ENCODE measurements at regions not wholly inside any gene's neighbourhood (a gene's known extent, or its start where the extent isn't known, plus 50 kb on each side); places are given as distances from the start of the nearest gene placed in this dataset.

DNA sequence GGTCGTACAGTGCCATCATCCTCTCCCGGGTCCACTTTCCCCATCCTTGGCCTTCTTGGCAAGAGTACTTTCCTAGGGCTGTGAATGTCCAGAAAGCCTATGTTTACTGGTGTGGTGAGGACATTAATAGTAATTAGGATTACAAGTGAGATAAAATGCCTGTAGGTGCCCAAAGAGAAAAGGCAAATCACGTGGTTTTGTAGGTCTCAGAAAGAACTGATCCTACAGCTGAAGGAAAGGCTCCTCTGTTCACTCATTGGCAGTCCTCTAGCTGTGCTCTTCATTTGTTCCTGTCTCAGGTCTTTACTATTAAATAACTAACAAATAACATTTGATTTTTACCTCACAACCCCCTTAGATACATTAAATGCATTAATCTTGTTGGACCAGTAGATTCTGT, 220.1 kb upstream of the CBLB start:
- Histone ChIP-seq H3K27ac (no peak overlapping the region), H3K4me3 (no peak overlapping the region), H3K4me1 (no peaks in the 10 kb centered on the region), H3K27me3 (no peaks in the 10 kb centered on the region), H3K9me3 (no peaks in the 10 kb centered on the region), H3K36me3 (replicated peaks in 1 of 2; ENCODE audit: insufficient read depth in 1 of 2, low read depth in 2 of 2) (no peaks in the 10 kb centered on the region)
- intact Hi-C loops (cut with DNase I), result no loop called here
- 68 to 72% methylated on average over 3 of the region's 3 CpGs for WGBS, 2 donors
- ATAC-seq, result no peak
- TF ChIP-seq, protein P1, sequence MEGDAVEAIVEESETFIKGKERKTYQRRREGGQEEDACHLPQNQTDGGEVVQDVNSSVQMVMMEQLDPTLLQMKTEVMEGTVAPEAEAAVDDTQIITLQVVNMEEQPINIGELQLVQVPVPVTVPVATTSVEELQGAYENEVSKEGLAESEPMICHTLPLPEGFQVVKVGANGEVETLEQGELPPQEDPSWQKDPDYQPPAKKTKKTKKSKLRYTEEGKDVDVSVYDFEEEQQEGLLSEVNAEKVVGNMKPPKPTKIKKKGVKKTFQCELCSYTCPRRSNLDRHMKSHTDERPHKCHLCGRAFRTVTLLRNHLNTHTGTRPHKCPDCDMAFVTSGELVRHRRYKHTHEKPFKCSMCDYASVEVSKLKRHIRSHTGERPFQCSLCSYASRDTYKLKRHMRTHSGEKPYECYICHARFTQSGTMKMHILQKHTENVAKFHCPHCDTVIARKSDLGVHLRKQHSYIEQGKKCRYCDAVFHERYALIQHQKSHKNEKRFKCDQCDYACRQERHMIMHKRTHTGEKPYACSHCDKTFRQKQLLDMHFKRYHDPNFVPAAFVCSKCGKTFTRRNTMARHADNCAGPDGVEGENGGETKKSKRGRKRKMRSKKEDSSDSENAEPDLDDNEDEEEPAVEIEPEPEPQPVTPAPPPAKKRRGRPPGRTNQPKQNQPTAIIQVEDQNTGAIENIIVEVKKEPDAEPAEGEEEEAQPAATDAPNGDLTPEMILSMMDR (IDR thresholded peaks at IDR 0.05), result no peak
- no peak for TF ChIP-seq POLR2A (IDR thresholded peaks at IDR 0.05)
- no peak for DNase-seq

DNA sequence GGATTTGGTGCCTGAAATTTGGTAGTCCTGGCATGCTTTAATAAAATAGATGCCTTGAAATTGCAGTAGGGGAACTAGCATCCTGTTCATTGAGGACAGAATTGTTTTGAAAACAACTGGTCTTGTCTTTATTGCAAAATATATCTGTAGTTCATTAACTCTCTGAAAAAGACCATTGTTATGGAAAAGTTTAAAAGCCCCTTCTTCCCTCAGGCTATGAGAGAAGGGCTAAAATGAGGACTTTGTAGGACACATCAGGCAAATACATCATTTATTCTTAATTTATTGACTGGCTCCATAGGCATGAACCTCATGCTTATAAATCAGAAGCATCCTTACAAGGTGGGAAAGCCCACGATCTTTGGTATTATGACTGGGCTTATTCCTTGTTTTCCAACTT, 221.0 kb upstream of the CBLB start:
- Histone ChIP-seq H3K36me3 (replicated peaks in 1 of 2; ENCODE audit: insufficient read depth in 1 of 2, low read depth in 2 of 2) (no peaks in the 10 kb centered on the region), H3K4me1 (no peaks in the 10 kb centered on the region), H3K27me3 (no peaks in the 10 kb centered on the region), H3K9me3 (no peaks in the 10 kb centered on the region), H3K4me3 (no peak overlapping the region), H3K27ac (no peak overlapping the region)
- TF ChIP-seq POLR2A (IDR thresholded peaks at IDR 0.05), result no peak
- ATAC-seq, result no peak
- DNase-seq, result no peak
- WGBS, 2 donors, result 71 to 76% methylated on average over 1 of the region's 1 CpG
- intact Hi-C loops (cut with DNase I), result no loop called here

DNA sequence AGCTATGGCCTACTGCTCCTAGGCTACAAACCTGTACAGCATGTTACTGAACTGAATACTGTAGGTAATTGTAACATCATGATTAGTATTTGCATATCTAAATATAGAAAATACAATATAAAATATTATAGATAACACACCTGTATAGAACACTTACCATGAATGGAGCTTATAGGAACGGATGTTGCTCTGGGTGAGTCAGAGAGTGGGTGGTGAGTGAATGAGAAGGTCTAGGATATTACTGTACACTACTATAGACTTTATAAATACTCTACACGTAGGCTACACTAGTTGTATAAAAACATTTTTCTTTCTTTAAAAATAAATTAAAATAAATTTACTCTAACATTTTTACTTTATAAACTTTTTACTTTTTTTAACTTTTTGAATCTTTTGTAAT, 224.0 kb upstream of the CBLB start:
- DNase-seq, result no peak
- 53 to 58% methylated on average over 2 of the region's 2 CpGs for WGBS, 2 donors
- no peak overlapping the region for H3K4me3 ChIP-seq
- ATAC-seq, result no peak
- H3K27ac ChIP-seq, result no peak overlapping the region
- no peaks in the 10 kb centered on the region for H3K27me3 ChIP-seq
- H3K9me3 ChIP-seq, result no peaks in the 10 kb centered on the region
- H3K4me1 ChIP-seq, result no peaks in the 10 kb centered on the region
- intact Hi-C loops (cut with DNase I), result no loop called here
- no peak for TF ChIP-seq POLR2A (IDR thresholded peaks at IDR 0.05)
- TF ChIP-seq, protein P1 (IDR thresholded peaks at IDR 0.05), result no peak
- H3K36me3 ChIP-seq (replicated peaks in 1 of 2; ENCODE audit: insufficient read depth in 1 of 2, low read depth in 2 of 2), result no peaks in the 10 kb centered on the region

DNA sequence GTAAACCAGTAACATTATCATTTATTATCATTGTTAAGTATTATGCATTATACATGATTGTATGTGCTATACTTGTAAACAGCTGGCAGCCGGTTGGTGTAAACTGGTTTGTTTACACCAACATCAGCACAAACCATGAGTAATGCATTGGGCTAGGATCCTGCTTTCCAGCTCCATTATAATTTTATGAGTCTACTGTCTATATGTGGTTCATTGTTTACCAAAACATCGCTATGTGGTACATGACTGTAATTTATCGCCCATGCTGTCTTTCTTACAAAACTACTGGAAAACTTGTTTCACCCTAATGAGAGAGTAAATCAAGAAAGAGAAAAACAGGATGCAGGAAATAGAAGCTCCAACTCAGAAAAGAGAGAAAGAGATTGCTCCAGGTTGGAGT, 224.8 kb upstream of the CBLB start:
- ATAC-seq, result no peak
- Histone ChIP-seq H3K27me3 (no peaks in the 10 kb centered on the region), H3K9me3 (no peaks in the 10 kb centered on the region), H3K4me3 (no peak overlapping the region), H3K36me3 (replicated peaks in 1 of 2; ENCODE audit: insufficient read depth in 1 of 2, low read depth in 2 of 2) (no peaks in the 10 kb centered on the region), H3K27ac (no peak overlapping the region), H3K4me1 (no peaks in the 10 kb centered on the region)
- no peak for DNase-seq
- 81 to 88% methylated on average over 3 of the region's 3 CpGs for WGBS, 2 donors
- TF ChIP-seq, protein P1 (IDR thresholded peaks at IDR 0.05), result no peak
- TF ChIP-seq POLR2A (IDR thresholded peaks at IDR 0.05), result no peak
- intact Hi-C loops (cut with DNase I), result no loop called here

DNA sequence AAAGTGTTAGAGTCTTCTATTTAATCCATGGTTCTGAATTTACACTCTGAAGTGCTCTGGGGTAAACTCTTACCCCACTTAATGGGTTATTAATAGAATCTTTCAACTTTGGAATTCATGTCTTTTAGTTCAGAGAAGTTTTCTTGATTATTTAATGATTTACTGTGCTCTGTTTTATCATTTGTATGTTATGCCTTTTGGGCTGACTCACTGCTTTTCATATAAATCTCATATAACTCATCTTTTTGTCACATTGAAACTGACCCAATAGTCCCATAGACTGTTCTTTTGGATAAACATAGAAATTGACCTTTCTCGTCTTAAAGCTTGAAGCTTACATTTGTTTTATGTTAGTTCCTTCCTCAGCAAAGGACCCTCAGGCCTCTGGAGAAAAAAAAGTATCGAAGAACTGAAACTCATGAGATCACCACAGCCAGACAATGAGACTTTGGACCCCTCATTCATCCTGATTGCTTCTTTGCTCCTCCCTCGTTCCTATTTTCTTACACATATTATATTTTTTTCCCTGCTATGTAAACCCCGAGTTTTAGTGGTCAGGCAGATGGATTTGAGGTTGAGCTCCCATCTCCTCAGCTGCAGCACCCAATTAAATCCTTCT, 229.1 kb upstream of the CBLB start:
- H3K4me3 ChIP-seq, result no peak overlapping the region
- no peaks in the 10 kb centered on the region for H3K27me3 ChIP-seq
- no peak for ATAC-seq
- WGBS, 2 donors, result 49 to 69% methylated on average over 4 of the region's 4 CpGs
- no peak for DNase-seq
- no peak overlapping the region for H3K27ac ChIP-seq
- H3K4me1 ChIP-seq, result no peaks in the 10 kb centered on the region
- intact Hi-C loops (cut with DNase I), result no loop called here
- H3K36me3 ChIP-seq (replicated peaks in 1 of 2; ENCODE audit: insufficient read depth in 1 of 2, low read depth in 2 of 2), result no peaks in the 10 kb centered on the region
- H3K9me3 ChIP-seq, result no peaks in the 10 kb centered on the region
- TF ChIP-seq, protein P1 (IDR thresholded peaks at IDR 0.05), result no peak

Data from body of pancreas (tissue), 4 donors.